HG02938 (cell line): ENCODE measurements at regions not wholly inside any gene's neighbourhood (a gene's known extent, or its start where the extent isn't known, plus 50 kb on each side); places are given as distances from the start of the nearest gene placed in this dataset.

Experiments used
- ATAC-seq: cut with Tn5 transposase; IDR thresholded peaks from one replicate; pipeline ENCODE4 v1.9.1; 2021; ENCODE audit warnings: mild to moderate bottlenecking, moderate library complexity; ENCODE audit not compliant: unreplicated experiment

DNA sequence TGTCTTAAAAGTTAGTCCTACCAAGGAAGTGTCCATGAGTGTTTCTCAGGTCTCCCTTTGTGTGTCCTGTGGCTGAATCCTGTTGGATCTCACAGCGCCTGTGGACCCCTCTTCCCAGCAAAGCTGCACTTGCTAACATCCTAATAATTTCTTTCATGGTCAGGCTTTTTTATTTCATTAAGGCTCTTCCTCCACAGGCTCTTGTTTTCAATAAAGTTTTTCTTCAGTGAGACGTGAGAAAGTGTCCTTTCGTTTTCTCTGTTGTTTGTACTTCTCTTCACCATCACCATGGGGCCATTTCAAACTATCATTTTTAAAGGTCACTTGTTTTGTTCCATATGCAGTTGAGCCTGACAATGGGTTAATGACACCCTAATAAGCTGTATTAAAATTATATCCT lies 231.5 kb downstream of the LMO4 start:
- ATAC-seq, result no peak

DNA sequence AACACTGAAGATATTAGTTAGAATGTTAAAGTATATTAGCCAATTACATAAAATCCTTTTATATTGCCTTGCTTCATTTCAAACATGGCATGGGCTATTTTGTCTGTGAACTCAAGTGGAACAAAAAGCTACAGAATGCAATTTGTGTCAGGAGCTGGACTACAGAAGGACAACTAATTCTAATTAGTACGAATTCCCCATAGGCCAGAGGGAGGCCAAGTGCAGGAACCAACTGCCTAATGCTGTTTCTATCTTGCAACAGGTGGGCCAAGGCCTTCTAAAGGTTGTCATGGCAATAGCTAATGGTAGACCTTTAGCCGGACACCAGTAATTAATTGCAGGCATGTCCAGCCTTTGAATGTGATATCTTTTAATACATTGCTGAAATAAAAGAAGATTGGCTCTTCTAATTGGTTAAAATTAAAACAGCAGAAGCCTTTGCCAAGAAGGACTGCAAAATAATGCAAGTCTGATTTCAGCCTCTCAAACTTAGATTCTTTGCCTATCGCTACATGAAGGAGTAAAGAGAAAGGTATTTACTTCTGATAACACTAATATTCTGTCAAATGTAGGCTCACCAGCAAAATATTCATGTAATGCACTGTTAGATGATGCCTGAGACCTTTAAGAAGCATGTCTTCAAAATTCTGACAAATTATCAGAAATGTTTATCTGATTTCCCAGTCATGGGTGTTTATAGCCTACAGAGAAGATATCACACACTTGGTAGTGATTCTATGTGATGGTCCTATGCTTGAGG lies 232.1 kb downstream of the LMO4 start:
- no peak for ATAC-seq

DNA sequence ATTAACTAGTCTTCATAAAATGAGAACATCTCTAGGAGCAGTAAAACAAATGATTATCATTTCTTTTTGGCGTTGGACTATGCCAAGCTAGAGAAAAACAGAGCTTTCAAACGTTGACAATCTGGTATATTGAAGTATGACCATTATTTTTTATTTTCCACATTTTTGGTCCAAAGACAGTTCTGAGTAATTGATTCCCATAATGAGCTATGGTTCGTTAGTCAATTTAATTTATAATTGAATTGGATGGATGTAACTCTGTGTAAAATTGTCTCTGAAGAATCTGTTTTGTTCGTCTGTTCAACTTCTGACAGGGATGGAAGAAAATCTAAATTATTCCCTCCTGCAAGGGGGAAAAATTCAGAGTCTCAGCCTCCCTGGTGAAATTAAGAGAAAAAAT lies 234.5 kb downstream of the LMO4 start:
- no peak for ATAC-seq

DNA sequence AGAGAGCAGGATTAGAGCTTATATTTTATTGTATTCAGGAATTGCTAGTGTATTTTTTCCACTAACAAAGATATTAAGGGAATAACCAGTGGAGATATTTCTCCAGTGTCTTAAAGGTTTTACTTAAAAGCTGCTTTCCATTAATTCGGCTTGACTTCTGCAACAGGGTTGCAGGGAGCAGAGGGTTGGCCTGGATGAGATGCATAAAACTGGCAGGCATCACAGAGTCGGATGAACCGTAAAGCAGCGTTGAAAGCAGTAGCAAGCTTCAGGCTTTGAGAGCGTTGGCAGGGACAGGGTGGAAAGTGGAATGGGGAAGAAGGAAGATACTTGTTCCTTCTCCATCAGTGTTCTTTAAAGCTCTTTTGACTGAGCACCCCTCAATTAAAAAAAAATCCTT lies 237.2 kb downstream of the LMO4 start:
- ATAC-seq, result no peak

DNA sequence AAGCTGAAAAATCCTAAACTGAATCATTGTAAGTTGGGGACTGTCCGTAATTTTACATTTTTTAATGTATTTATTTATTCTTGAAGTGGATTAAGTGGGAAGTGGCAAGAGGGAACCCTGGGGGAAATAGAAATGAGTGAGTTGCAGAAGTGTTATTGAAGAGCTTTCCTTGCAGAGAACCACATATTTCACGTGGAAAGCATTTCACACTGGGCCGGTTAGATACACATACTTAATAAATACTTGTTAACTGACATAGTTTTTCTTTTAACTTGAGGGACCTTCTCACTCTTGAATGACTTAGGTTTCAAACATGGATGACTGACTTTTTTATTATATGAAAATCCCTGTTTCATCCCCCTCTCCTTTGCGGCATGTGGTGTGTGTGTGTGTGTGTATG lies 239.3 kb downstream of the LMO4 start:
- no peak for ATAC-seq

DNA sequence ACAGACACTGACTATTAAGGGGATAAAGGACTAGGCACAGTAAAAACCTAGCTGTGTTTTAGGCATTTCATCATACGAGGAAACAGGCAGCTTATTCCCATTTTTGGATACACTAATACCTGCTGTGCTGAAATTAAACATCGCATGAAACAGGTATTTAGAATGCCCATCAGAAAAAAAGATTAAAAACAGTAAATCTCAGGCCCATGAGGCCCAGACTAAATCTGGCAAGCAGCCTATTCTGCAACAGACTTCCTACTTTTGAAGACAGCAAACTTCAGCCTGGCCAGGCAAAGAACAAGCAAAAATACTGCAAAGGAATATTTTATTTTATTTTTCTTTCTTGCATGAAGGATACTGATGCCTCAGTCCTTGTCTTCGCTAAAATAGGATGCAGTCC lies 240.2 kb downstream of the LMO4 start:
- ATAC-seq, result no peak

DNA sequence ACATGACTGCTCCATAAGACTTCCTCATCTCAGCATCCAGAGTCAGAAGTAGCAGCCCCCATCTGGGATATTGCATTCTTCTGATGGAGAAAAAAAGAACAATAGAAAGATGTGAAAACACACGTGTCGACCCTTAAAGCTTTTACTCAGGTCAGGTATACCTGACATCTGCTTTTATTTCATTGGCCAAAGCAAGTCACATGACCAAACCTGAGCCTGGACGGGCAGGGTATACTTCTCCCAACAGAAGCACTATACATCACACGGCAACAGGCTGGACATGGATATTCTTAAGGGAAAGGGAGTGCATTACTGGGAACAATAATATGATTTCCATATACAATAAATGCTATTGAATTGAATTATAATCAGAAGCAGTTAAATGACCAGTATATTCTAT lies 243.3 kb downstream of the LMO4 start:
- ATAC-seq, result no peak

DNA sequence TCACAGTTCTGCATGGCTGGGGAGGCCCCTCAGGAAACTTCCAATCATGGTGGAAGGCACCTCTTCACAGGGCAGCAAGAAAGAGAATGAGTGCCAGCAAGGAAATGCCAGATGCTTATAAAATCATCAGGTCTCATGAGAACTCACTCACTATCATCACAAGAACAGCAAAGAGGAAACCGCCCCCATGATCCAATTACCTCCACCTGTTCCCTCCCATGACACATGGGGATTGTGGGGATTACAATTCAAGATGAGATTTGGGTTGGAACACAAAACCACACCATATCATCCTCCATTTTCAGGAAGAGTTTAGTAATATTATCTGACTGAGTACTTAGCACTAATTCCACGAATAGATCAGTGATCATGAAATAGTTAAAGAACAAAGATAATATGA lies 244.2 kb downstream of the LMO4 start:
- ATAC-seq, result no peak

DNA sequence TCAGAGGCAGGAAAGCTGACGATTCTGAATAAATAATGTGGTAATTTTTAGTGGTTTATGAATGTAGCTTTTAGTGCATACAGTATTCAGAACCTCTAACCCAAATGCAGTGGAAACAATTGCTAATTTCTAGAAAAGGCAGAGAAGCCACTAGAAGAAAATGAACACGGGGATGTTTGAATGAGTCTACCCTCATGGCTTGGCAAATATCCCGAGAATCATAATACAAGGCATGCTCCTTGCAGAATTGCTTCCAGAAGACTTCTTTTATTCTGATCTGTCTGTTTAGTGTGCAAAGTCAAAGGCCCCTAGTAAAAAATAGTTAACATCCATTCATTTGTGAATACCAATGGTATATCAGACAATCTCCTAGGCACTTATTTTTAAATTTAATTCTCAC lies 246.8 kb downstream of the LMO4 start:
- no peak for ATAC-seq

DNA sequence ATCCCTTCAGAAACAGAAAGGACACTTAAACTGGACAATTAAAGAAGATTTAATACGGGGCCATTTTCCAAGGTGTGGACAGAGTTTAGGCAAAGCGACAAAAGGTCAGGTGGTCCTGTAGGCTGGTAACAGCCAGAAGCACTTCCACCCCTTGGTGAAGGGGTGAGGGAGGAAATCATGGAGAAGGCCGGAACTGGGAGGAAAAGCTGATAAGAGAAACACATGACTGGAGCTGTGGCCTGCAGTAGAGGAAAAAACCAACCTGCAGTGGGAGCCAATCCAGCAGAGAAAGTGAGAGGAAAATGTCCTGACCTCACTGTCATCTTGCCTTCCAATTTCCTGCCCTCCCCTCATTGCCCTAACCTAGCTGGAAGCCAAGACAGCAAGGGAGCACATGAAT lies 249.8 kb downstream of the LMO4 start:
- ATAC-seq, result no peak

DNA sequence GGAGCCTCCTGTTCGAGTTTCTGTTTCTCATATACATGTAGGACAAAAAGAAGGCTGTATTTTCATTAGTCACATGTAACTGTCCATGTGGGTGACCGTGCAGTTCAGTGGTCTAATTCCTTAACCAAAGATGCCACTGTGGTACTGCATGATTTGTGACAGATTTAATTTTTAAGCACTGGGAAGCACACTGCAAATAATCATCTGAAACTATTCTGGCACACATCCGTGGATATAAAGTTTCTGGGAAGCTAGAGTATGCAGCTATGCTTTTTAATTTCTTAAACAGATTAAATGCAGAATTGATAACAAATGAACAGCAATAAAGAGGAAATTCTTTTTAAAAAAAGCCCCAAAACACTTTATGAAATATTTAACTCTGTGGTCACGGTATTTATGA lies 254.8 kb downstream of the LMO4 start:
- no peak for ATAC-seq

DNA sequence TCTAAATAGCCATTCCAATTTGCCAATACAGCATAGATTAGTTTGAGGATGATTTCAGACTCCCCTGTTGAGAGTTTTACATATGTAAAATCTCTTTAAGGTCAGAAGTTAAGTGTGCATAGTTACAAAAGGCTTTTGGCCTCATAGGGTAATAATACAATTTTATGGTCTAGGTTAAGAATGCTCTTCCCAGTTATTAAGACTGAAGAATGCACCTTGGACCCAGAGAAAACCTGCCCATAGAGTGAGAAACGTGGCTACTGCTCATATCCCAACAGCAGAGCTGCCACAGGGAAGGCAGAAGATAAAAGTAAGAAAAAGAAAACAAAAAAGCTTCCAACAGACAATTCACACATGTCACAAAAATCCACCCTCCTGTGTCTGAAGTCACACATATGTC lies 255.9 kb downstream of the LMO4 start:
- no peak for ATAC-seq

DNA sequence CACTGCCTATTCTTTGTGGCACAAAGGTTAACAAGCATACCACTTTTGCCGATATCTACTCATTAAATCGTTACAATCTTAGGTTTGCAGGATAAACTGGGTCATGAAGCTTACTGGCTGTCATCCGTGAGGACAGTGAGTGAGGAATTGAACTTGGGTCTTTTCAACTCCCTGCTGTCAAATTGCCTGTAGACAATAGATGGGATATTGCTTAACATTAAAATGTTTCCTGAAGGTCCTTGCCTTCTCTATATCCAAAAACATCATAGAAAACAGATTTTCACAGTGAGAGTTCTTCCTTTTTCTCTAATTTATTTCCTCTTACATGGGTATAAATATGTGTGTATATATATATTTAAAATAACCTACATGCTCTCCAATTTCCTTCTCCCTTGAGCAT lies 257.8 kb downstream of the LMO4 start:
- no peak for ATAC-seq

DNA sequence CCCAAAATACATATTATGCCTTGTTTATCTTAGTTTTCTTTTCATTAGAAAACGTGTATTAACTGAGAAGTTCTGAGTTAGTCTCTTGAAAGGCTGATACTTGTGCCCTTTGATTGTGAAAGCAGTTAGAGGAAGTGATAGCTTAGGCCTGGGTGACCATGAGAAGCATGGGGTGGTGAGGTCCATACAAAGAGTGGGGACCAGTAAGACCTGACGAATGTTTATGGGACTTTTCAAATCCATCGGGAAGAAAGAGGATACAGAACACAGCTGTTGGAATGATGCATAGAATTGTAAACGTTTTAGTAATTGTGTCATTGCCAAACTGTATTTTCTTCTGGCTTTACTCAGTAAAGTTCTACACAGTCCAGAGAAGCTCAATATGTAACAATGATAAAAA lies 259.8 kb downstream of the LMO4 start:
- ATAC-seq, result peak; percentile 88

DNA sequence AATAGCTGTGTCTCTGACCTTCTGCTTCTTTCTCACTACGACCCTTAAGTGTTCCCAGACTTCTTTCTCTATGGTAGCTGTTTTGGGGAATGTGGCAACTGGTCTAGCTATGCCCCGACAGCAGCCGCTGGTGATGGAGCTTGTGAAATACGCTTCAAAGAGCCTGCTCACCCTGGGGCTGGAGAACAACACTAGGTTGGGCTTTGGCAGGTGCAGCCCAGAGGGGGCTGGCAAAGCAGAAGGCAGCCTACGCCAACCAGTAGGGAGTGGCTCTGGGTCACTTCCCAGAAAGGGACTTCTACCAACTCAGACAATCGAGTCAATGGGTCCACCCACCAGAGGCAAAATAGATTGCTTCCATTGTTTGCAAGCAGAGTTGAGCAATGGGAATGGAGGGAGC lies 262.8 kb downstream of the LMO4 start:
- no peak for ATAC-seq

DNA sequence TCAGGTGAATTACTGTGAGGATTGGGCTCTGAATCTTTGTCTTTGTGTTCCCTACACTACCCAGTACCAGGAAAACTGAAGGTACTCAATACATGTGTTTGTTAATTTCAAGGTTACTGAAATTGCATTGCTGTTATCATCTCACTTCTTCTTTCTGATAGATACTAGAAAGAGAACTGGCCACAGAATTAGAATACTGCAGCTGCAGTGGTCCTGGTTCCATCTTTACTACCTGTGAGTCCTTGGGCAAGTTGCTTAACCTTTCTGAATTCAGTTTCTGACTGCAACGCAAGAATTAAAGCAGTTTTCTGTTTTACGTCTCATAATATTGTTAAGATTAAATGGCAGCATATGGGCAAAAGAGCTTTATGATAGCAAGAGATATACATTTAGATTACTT lies 263.5 kb downstream of the LMO4 start:
- ATAC-seq, result peak; percentile 93

DNA sequence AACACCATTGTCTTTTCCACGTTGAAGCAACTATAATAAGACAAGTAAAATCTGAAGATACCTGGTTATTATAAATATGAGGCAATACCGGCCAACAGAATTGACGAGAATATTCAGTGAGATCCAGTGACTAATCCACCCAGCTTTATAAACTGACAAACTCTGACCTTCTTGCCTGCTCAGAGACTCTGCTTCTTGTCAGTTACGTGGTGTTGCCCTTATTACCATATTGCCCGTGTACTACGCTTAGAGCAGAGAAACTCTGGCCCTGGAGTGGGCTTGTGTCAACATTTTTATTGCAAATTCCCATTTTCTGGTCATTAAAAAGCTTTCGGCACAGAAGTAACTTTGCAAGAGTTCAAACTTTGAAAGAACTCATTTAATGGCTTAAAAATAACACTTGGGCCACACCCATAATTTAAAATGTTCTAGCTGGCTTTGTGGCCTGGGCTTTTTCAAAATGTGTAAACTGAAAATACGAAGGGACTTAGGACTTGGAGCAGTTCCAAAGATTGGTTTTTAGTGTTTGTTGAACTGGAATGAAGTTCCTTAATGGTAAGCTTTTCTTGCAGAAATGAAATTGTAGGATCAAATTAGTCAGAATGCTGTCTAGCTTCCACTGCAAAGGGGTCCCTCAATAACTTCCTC lies 266.2 kb downstream of the LMO4 start:
- no peak for ATAC-seq

DNA sequence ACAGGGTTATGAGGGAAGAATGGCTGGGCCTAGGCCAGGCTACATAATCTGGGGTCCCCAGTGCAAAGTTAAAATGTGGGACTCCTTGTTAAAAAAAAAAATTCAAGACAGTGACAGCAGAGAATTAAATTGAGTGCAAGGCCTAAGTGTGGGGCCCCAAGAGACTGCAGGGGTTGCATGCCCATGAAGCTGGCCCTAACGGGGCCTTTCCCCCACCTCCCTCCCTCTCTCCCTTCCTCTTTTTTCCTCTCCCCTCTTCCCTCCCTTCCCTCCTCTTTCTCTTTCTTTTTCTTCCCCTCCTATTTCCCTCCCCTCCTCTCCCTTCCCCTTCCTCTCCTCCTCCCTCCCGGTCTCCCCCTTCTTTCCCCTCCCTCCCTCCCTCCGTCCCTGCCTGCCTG lies 266.7 kb downstream of the LMO4 start:
- ATAC-seq, result no peak

DNA sequence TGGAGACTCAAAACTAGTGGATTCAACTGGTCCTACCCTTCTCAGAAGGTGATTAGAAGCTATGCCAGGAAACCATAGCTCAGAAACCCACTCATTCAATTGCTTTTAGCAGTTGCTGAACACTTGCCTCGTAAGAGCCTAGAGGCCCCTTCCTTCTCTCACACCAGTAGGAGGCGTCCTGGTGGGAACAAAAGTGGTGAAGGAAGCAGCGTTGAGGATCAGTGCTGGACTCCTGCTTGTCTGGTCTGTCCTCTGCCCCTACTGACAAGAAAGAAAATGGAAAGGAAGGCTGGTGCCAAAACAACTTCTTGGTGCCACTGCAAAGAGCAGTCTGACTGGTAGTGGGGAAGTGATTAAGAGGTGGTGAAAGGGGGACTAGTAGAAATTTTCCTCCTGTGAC lies 269.7 kb downstream of the LMO4 start:
- ATAC-seq, result no peak

DNA sequence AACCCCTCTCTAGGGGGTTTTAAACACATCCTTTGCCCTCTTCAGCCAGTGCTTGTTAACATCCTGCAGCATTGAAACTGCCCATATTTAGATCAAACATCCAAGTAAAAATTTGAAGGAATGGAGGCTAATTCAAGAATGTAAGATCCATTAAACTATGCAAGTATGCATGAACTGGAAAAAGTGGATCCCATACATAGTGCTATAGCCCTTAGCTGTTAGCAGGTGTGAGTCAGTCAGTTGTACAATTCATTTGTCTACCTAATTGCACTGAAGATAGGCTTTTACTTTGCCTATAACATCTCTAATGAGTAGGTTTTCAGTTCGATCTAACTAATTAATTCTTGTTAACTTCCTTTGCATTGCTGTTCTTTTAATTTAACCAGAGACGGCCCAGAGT lies 270.9 kb downstream of the LMO4 start:
- no peak for ATAC-seq

DNA sequence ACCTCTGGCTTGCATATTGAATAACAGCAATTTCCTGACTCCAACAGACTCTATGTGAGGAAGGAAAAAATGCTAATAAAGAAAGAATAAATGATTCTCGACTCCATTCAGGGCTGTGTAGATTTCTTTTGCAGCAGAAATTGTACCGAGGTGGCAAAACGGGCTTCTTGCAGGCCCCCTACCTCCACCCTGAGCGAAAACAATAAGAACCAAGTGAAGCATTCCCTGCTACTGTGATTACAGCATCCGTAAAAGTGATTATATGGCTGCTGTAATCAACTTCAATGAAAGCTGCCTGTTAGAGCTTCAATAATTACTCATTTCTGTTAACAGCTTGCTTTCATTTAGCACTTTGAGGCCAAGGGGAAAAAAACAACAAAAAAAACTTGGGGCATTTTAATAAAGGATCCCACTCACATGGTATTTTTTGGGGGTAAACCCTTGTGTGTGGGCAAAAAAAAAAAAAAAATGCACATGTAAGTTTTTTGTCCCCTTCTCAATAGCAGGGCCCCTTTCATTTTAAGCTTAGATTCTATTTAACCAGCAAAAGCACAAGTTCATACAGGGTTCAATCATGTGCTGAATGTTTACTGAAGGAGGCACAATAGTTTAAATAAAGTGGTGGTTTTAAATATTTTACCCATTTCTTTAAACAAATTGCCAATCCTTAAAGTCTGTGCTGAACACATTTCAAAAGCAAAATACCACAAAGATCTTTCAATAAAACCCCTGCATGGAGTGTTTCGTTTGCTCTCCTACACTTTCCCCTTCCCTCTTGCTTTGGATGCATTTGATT lies 271.6 kb downstream of the LMO4 start:
- no peak for ATAC-seq

DNA sequence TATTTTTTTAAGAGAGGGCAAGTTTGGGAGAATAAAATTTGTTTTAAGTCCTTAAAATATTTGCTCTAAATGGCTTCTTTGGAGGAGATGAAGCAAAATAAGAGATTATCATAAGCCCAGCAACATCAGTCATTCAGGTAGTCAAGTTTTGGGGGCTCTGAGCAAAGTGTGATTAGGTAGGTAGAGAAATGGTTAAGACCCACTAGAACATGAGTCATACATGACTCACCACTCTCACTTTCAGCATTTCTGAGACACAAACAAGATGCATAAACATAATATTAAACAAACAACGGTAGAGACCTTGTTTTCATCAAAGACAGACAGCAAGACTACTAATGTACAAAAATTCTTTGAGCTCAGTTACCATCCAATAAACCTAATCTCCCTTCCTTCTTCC lies 272.2 kb downstream of the LMO4 start:
- ATAC-seq, result no peak
